Osteoblast (primary cell): ENCODE measurements at regions not wholly inside any gene's neighbourhood (a gene's known extent, or its start where the extent isn't known, plus 50 kb on each side); places are given as distances from the start of the nearest gene placed in this dataset.

Experiments used
- DNase-seq: peaks from one replicate; pipeline ENCODE4 v3.0.0; 2011; ENCODE audit warnings: low spot score, mixed read lengths; ENCODE audit not compliant: insufficient read length; ENCODE audit errors: missing footprints
- H2AFZ ChIP-seq: 2 replicates; pipeline ENCODE4 v1.6.0; 2011; ENCODE audit warnings: mild to moderate bottlenecking, low read length
- H3K27ac ChIP-seq: 2 replicates; pipeline ENCODE4 v1.5.1; 2011; ENCODE audit warnings: mild to moderate bottlenecking, low read depth, low read length, moderate library complexity
- H3K27me3 ChIP-seq: 2 replicates; pipeline ENCODE4 v1.6.0; 2012; ENCODE audit warnings: mild to moderate bottlenecking, control low read depth, inconsistent platforms, low read length, moderate library complexity; ENCODE audit not compliant: insufficient read depth
- H3K36me3 ChIP-seq: 2 replicates; pipeline ENCODE4 v1.5.1; 2011; ENCODE audit warnings: mild to moderate bottlenecking, low read length, control low read depth, moderate library complexity; ENCODE audit not compliant: insufficient read depth
- H3K4me1 ChIP-seq: 2 replicates; pipeline ENCODE4 v1.5.1; 2011; ENCODE audit warnings: mild to moderate bottlenecking, low read length, control low read depth, moderate library complexity; ENCODE audit not compliant: insufficient read depth
- H3K4me2 ChIP-seq: 2 replicates; pipeline ENCODE4 v1.6.0; 2011; ENCODE audit warnings: mild to moderate bottlenecking, low read length; ENCODE audit not compliant: insufficient read depth
- H3K4me3 ChIP-seq: fragments of 200-600 bp; sonication (generic); 3 replicates; pipeline ENCODE4 v1.5.1; 2012; ENCODE audit warnings: mild to moderate bottlenecking, low read length, inconsistent platforms; ENCODE audit not compliant: insufficient read depth
- H3K79me2 ChIP-seq: 2 replicates; pipeline ENCODE4 v1.6.0; 2012; ENCODE audit warnings: mild to moderate bottlenecking, low read length, control low read depth, inconsistent platforms; ENCODE audit not compliant: insufficient read depth
- H3K9me3 ChIP-seq: 2 replicates; pipeline ENCODE4 v1.5.1; 2011; ENCODE audit warnings: low read depth, low read length, control low read depth
- H4K20me1 ChIP-seq: 2 replicates; pipeline ENCODE4 v1.6.0; 2012; ENCODE audit warnings: mild to moderate bottlenecking, low read length, control low read depth; ENCODE audit not compliant: insufficient read depth
- CTCF ChIP-seq: IDR thresholded peaks from 2 replicates; pipeline ENCODE4 v1.5.1; 2011; ENCODE audit warnings: mild to moderate bottlenecking, low read depth, low read length, moderate library complexity; ENCODE audit errors: extremely low read depth

DNA sequence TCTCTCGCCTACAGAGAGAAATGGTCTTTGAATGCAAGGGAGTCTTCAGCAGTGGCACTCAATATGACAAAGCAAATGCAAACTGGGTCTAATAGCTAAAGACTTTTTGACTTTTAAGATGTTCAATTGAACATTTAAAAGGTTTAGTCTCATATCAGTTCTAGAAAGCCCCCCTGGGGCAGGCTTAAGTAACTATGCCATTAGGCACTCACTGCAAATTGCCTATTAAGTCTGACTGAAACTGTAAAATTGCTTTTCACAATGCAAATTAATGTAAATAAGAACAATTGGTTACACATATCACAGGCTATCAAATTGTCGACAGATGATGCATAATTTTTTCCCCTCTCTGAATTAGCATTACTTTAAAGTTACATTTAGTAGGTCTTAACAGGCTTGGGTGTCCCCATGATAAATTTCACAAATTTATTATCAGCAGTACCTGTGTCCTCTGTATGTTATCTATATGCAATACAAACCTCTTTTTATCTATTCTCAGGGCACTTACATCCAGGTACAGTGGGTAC lies 329.1 kb downstream of the LRRIQ3 start:
- H3K36me3 ChIP-seq, result no peaks in the 10 kb centered on the region
- H3K27me3 ChIP-seq, result no peaks in the 10 kb centered on the region
- H3K79me2 ChIP-seq, result no peaks in the 10 kb centered on the region
- no peak overlapping the region for H2AFZ ChIP-seq
- H3K4me1 ChIP-seq, result no peaks in the 10 kb centered on the region
- H4K20me1 ChIP-seq, result no peaks in the 10 kb centered on the region
- no peak overlapping the region for H3K4me3 ChIP-seq
- DNase-seq, result no peak
- H3K9me3 ChIP-seq, result peaks cover 6% of the 10 kb centered on the region
- no peak overlapping the region for H3K4me2 ChIP-seq
- H3K27ac ChIP-seq, result no peak overlapping the region
- no peak for TF ChIP-seq CTCF

- Histone ChIP-seq H3K4me1 (no peaks in the 10 kb centered on the region), H3K9me3 (peaks cover 4% of the 10 kb centered on the region), H3K79me2 (no peaks in the 10 kb centered on the region), H3K4me2 (no peak overlapping the region), H2AFZ (no peak overlapping the region), H3K4me3 (no peak overlapping the region), H3K27ac (no peak overlapping the region), H4K20me1 (no peaks in the 10 kb centered on the region), H3K36me3 (no peaks in the 10 kb centered on the region), H3K27me3 (no peaks in the 10 kb centered on the region)
- DNase-seq, result no peak
- TF ChIP-seq CTCF, result no peak
Measured at GRCh38 chr1:73862355-73862754, 335.6 kb downstream of the LRRIQ3 start.

GRCh38 chr1:73860421-73860950 lies 337.5 kb downstream of the LRRIQ3 start:
- Histone ChIP-seq H3K4me3 (no peak overlapping the region), H3K36me3 (no peaks in the 10 kb centered on the region), H3K79me2 (no peaks in the 10 kb centered on the region), H3K9me3 (peaks cover 4% of the 10 kb centered on the region), H3K4me2 (no peak overlapping the region), H3K27ac (no peak overlapping the region), H3K4me1 (no peaks in the 10 kb centered on the region), H4K20me1 (no peaks in the 10 kb centered on the region), H2AFZ (no peak overlapping the region), H3K27me3 (no peaks in the 10 kb centered on the region)
- no peak for DNase-seq
- no peak for TF ChIP-seq CTCF

DNA sequence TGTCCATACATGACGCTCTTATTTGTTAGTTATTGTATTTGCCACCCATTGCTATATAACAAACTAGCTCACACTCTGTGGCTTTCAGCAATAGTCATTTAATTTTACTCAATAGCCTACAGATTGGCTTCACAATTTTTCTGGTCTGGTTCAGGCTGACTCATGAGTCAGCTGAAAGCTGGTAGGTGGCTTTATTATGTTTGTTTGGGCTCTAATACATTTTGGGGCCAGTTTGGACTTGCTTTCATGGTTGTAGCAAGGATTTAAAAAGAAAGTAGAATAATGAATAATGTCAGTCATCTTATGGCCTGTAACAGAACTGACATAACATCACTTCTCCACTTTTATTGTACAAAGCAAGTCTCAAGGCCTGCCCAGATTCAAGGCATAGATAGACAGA lies 338.7 kb downstream of the LRRIQ3 start:
- Histone ChIP-seq H3K27me3 (no peaks in the 10 kb centered on the region), H4K20me1 (no peaks in the 10 kb centered on the region), H3K36me3 (no peaks in the 10 kb centered on the region), H3K79me2 (no peaks in the 10 kb centered on the region), H3K9me3 (peaks cover 1% of the 10 kb centered on the region), H2AFZ (no peak overlapping the region), H3K4me1 (no peaks in the 10 kb centered on the region), H3K4me3 (no peak overlapping the region), H3K4me2 (no peak overlapping the region), H3K27ac (no peak overlapping the region)
- no peak for DNase-seq
- no peak for TF ChIP-seq CTCF
